ENCODE measurements at regions not wholly inside any gene's neighbourhood (a gene's known extent, or its start where the extent isn't known, plus 50 kb on each side); places are given as distances from the start of the nearest gene placed in this dataset.
A peak's percentile ranks its signal among the peaks of the same experiment; 100 is the strongest.

GRCh38 chr4:71841336-71841735, 57.5 kb upstream of the GC start:
- H3K4me3 ChIP-seq (ENCODE audit: low read depth, low read length): no peak overlapping the region
- TF ChIP-seq, protein P1, sequence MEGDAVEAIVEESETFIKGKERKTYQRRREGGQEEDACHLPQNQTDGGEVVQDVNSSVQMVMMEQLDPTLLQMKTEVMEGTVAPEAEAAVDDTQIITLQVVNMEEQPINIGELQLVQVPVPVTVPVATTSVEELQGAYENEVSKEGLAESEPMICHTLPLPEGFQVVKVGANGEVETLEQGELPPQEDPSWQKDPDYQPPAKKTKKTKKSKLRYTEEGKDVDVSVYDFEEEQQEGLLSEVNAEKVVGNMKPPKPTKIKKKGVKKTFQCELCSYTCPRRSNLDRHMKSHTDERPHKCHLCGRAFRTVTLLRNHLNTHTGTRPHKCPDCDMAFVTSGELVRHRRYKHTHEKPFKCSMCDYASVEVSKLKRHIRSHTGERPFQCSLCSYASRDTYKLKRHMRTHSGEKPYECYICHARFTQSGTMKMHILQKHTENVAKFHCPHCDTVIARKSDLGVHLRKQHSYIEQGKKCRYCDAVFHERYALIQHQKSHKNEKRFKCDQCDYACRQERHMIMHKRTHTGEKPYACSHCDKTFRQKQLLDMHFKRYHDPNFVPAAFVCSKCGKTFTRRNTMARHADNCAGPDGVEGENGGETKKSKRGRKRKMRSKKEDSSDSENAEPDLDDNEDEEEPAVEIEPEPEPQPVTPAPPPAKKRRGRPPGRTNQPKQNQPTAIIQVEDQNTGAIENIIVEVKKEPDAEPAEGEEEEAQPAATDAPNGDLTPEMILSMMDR (IDR thresholded peaks at IDR 0.05; ENCODE audit: low read depth, low read length): no peak
- TF ChIP-seq MYC (IDR thresholded peaks at IDR 0.05; ENCODE audit: low read depth, low read length) (no peak), MAX (IDR thresholded peaks at IDR 0.05; ENCODE audit: low read depth, low read length) (no peak), POLR2A (IDR thresholded peaks at IDR 0.05; ENCODE audit: extremely low read depth, insufficient read length) (no peak)
- no peak for DNase-seq (ENCODE audit: low read depth)

- no peak for DNase-seq (ENCODE audit: low read depth)
- TF ChIP-seq, protein P1 (IDR thresholded peaks at IDR 0.05; ENCODE audit: low read depth, low read length): no peak
- TF ChIP-seq MAX (IDR thresholded peaks at IDR 0.05; ENCODE audit: low read depth, low read length): no peak
- no peak for TF ChIP-seq POLR2A (IDR thresholded peaks at IDR 0.05; ENCODE audit: extremely low read depth, insufficient read length)
- TF ChIP-seq MYC (IDR thresholded peaks at IDR 0.05; ENCODE audit: low read depth, low read length): no peak
- no peak overlapping the region for H3K4me3 ChIP-seq (ENCODE audit: low read depth, low read length)
Observed at GRCh38 chr4:71847300-71847699, 63.4 kb upstream of the GC start.

DNA sequence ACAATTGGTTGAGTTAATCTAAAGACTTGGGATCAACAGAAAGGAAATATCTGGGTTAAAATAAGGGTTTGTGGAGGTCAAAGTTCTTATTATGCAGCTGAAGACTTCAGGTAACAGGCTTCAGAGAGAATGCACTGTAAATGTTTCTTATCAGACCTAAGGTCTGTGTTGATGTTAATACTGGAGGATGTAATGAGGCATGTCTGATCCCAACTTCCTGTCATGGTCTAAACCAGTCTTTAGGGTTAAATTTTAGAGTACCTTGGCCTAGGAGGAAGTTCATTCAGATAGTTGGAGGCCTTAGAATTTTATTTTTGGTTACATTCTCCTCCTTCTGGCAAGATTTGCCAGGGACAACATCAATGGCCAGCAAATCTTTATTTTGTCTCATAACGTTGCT, 72.1 kb upstream of the GC start:
- TF ChIP-seq POLR2A (IDR thresholded peaks at IDR 0.05; ENCODE audit: extremely low read depth, insufficient read length) (no peak), MYC (IDR thresholded peaks at IDR 0.05; ENCODE audit: low read depth, low read length) (no peak), MAX (IDR thresholded peaks at IDR 0.05; ENCODE audit: low read depth, low read length) (no peak)
- TF ChIP-seq, protein P1 (IDR thresholded peaks at IDR 0.05; ENCODE audit: low read depth, low read length): no peak
- no peak for DNase-seq (ENCODE audit: low read depth)
- H3K4me3 ChIP-seq (ENCODE audit: low read depth, low read length): no peak overlapping the region

DNA sequence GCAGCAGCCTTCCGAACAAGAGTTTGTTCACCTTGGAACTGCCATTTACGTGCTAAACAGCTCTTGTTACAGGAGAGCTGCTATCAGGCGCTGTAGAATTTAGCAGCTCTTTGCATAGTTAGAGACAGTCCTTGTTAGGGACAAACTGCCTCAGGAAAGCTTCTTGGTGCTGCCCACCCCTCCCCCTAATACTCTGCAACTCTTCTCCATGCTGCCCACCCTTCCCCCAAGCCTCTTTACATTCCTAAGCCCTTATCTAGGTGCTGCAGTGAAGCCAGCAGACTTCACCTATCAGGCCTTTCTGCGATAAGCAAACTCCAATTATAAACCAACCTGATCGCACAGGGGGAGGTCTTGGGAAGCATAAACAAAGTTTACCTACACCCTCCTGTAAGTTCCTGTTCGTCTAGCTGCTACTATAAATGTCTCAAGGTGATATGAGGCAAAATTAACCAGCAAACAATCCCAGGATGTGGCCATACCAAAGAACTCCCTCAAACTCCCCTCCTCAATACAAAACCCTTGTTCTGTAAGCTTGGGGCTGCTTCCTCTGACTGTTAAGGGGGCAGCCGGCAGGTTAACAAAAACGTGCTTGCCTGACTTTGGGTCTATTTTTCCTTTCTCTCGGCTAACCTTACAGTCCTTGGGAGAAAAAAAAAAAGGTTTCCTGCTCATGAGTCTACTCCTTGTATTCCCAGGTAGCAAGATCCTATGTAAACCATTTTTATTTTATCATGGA, 74.0 kb upstream of the GC start:
- no peak for TF ChIP-seq MAX (IDR thresholded peaks at IDR 0.05; ENCODE audit: low read depth, low read length)
- TF ChIP-seq, protein P1 (IDR thresholded peaks at IDR 0.05; ENCODE audit: low read depth, low read length): no peak
- no peak for TF ChIP-seq POLR2A (IDR thresholded peaks at IDR 0.05; ENCODE audit: extremely low read depth, insufficient read length)
- no peak for TF ChIP-seq MYC (IDR thresholded peaks at IDR 0.05; ENCODE audit: low read depth, low read length)
- no peak for DNase-seq (ENCODE audit: low read depth)
- H3K4me3 ChIP-seq (ENCODE audit: low read depth, low read length): no peak overlapping the region

DNA sequence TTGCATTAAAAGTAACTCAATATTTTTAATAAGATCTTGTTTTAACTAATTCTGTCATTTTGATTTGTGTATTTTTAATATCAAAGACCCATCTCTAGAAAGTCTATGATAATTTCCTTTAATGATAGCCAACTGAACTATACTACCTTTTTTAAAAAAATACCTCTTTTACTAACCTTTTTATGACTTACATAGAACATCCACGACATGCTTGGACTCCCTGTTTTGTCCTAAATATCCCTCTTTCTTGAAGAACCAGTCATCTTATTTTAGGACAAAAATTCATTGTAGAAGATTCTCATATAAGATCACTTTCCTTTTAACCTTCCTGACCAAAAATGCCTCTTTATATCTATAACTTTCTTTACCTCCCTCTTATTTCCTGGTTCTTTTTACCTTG, 76.8 kb upstream of the GC start:
- DNase-seq (ENCODE audit: low read depth): peak; percentile 21
- TF ChIP-seq MAX (IDR thresholded peaks at IDR 0.05; ENCODE audit: low read depth, low read length) (no peak), MYC (IDR thresholded peaks at IDR 0.05; ENCODE audit: low read depth, low read length) (no peak), POLR2A (IDR thresholded peaks at IDR 0.05; ENCODE audit: extremely low read depth, insufficient read length) (no peak)
- TF ChIP-seq, protein P1 (IDR thresholded peaks at IDR 0.05; ENCODE audit: low read depth, low read length): no peak
- no peak overlapping the region for H3K4me3 ChIP-seq (ENCODE audit: low read depth, low read length)

Data from NB4 (cell line).